SKM-1 (cell line): ENCODE measurements at regions not wholly inside any gene's neighbourhood (a gene's known extent, or its start where the extent isn't known, plus 50 kb on each side); places are given as distances from the start of the nearest gene placed in this dataset.

Experiments
- DNase-seq: peaks from one replicate; lab custom pipeline; 2025; ENCODE audit not compliant: unreplicated experiment; lab: John Stamatoyannopoulos, UW

DNA sequence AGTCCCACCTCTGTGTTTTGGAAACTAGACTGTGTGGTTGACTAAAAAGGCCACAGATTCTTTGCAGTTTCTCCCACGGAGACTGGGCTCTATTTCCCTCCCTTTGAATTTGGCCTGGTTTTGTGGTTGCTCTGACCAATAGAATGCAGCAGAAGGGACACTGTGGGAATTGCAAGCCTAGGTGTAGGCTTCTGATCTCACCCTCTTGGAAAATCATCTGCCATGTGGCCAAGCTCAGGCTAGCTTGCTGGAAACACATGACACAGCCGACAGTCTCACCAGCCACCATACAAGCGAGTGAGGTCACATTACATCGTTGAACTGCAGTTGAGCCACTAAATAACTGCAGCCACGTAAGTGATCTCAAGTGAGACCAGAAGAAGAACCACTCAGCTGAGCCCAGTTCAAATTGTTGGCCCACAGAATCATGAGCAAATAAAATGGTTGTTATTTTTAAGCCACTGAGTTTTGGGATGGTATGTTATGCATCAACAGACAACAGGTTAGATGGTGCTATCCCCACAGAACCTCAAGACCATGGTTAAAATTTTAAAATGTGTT is 319.1 kb upstream of the MEX3C start:
- no peak for DNase-seq

DNA sequence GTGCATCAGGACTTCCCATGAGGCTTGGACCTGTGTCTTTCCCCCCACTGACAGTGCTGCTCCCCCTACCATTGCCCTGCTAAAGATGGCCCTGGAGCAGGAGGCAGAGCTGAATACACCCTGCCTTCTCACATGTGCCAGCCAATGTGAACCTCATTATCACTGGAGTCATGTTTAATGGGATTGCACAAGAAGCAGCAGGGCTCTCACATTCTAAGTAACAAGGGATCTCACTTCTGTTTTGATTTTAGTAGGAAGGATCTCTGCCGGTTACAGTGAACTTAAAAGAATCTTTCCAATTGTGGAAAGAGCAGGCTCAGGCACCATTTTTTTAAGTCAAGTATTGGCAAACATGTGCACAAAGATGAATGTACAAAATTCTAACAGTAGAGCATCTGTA is 322.1 kb upstream of the MEX3C start:
- DNase-seq = no peak

DNA sequence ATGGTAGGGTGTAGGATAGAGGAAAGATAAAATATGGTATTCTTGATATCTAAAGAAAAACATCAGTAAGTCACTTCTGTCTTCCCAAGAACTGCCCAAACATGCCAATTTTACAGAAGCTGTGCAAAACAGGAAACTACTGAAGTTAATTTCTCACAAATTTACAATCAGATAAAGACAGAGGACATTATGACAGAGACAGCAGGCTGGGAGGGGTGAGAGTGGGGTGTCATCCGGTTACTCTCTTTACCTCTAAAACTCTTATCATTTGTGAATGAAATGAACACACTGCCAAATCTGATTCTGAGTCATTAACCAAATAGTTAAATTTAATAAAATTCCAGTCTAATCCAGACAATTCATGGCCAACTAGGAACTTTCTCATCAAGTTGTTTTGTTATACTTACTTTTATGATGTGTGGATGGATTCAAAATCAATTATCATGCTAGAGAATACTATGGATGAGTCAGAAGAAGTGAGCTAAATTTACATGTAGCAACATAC is 323.2 kb upstream of the MEX3C start:
- no peak for DNase-seq

DNA sequence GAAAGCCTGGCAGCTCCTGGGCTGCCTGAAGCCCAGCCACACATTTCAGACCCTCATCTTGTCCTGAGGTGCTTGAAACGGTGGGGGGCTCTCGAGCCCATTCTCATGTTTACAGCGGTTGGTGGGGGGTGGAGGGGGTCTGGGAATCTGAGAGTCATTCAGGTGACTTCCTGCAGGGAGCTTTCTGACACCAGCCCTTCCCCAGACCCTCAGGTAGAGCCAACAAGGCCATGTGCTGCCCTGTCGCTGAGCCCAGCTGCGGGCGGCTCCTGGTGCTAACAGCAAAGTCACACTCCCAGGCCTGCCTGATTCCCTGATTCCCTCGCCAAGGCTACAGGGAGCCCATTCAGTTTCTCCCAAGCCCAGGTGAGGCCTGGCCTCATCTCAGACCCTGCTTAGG is 324.9 kb upstream of the MEX3C start:
- no peak for DNase-seq

DNA sequence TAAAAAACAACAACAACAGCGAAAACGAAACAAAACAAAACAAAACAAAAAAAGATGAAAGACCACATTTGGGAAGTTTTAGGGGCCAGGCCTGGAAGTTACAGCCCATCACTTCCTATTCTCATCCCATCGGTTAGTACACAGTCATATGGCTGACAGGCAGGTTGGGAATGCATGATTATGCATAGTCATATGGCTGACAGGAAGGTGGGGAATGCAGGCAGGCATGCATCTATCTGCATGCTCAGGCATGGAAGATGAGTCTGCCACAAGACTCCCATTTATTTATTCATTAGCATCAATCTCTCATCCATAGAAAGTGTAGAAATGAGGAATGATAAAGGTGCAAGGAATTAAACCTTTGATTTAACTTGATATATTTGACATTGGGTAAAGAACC is 325.3 kb upstream of the MEX3C start:
- DNase-seq = no peak

DNA sequence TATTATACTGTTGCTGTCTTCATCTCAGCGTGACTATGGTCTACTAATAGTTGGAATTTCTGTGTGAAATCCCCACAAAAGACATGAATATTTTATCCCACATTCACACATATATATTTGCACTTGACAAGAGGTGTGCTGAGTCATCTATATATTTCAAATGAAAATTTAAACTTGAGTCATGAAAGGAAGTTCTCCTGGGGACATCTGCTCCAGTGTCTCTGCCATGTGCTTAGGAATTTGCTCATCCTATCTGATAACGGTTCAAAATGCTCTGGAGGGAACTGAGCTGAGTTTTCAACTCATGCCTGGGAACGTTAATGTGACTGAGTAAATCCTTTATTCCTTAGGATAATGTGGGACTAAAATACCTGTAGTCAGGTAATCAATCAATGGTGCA is 326.2 kb upstream of the MEX3C start:
- no peak for DNase-seq

DNA sequence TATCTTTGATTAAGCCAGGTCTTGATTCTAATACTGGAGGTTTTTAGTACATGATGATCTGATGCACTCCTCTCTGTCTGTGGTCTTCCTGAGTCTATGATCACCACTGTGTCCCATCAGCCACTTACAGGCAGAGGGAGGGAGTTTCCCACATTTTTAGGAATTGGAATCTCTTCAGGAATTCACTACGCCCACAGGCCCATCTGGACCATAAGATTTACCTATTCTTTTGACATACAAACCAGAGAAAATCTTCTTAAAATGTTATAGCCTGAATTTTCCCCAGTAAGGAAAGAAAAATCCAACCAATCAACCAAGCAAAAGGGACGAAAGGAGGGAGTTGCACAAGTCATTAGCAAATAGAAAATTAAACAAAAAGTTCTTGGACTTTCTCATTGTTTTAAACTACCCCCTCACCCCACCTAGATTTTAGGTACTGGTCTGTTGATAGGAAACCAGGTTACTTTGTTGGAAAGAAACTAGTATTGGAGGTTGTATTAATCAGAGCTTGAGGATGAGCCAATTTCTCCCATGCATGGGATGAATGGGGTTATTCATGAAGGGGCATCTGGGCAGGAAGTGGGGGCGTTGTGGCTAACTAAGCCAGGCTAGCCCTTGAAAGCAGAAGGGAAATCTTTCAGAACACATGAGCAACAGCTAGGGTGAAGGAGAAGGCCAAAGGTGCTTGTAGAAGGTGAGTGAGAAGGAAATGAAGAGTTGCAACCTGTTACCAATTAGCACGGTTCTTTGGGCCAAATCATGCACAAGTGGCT is 328.2 kb upstream of the MEX3C start:
- DNase-seq = no peak

DNA sequence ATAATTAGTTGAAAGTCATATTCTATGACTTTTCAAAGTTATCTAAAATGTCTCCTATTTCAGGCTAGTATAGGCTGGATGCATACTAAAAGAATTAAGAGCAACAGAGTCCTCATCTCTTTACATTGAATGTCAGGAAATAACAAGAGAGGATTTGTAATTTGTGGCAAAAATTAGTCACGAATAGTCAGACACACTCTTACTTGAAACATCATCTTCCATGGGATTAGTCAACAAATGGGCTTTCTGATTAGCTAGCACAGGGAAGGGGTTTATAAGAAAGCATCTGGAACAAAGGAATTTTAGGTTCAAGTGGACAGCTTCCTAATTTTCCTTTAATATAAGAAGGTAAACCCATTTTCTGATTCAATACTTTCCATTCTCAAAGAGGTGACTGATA is 330.3 kb upstream of the MEX3C start:
- no peak for DNase-seq

DNA sequence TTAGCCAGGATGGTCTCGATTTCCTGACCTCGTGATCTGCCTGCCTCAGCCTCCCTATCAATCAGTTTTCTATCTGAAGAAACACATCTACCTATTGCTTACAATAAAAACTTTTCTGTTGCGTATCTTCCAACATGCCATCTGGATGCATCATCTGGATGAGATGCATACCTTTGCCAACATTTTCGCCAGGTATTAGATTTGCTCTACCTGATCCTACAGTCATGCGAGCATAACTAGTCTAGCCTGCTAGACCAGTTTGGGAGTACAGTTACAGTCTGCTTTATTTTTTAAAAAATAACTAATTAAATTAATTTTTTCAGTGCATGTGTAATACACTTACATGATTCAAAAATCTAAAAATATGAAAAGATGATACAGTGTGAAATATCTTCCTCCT is 334.0 kb upstream of the MEX3C start:
- DNase-seq = no peak

DNA sequence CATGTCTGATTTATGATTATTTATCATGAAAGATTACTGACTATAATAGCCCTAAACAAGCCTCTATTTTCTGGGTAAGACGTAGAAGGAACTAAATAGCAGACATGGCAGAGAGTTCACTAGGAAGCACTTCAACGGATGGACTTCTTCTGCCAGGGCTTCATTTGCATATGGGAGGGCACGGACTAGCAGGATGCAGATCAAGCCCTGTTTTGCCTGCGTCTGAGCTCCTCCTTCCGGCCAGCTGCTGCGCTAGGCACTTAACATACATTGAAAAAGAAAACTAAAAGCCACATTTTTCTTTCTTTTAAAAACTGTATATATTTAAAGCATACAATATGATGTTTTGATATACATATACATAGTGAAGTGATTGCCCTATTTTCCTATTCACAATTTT is 340.0 kb upstream of the MEX3C start:
- no peak for DNase-seq

DNA sequence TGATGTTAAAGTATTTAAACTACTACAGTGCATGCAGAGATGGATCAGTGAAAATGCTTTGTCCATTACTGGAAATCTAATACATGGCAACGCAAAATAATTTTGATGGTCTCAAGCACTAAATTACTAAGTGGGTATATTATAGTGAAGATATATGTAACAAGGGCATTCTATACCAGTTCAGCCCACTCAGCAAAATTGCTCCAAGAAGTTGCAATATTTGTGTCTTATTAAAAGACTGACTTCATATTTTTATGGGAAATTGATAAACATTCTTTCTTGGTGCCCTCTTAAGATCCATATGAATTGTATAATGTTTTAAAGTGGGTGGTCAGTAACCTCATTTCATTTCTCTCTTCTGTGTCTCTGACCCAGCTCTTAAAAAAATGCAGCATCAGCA is 343.1 kb upstream of the MEX3C start:
- DNase-seq = no peak

DNA sequence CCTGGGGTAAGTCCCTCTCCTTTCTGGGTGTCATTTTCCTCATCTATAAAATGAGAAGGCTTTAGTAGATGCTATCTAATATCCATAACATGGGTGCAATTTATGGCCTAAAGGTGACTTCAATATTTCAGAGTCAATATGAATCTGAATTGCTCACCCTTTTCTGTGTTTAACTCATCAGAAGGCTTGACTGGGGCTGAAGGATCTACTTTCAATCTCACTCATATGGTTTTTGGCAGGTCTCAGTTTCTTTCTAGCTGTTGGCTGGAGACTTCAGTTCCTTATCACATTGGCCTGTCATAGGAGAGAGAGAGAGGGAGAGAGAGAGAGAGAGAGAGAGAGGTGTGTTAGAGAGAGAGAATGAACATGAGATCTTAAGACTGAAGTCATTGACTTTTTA is 343.7 kb upstream of the MEX3C start:
- DNase-seq = no peak

DNA sequence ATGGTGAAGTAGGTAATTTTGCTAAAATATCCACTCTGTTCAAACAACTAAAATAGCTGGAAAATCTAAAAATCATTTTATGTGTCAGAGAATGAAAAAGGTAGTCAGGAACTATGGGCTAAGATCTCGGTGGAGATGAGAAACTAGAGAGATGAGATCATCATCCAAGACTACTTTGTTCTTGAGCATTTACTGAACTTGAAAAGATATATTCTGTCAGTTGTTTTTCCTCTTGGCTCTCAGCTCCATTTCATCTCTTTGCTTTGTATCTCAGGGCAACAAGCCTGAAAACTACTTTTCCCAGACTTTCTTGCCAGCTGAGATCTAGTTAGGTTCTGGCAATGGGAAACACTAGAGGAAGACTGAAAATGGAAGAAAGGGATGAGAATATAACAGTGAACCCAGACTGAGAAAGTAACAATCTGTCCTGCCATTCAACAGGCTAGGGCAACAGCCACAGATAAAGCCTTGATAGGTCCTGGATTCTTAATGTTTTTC is 346.2 kb upstream of the MEX3C start:
- no peak for DNase-seq

DNA sequence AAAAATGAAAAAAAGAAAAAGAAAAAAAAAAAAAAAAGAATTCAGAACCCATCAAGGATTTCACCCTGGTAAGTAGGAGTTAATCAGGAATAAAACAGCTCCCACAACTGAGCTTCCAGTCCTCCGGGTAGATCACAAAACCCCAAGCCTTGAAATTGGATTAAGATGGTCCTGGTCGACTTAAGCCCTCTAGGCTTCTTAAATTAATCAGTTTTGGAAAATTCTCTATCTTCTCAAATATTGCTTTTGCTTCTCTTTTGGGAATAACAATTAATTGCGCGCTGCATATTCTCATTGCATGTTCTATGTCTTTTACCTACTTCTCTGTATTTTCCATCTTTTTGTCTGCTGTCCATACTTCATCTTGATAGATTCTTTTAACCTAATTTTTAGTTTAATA is 348.0 kb upstream of the MEX3C start:
- no peak for DNase-seq

DNA sequence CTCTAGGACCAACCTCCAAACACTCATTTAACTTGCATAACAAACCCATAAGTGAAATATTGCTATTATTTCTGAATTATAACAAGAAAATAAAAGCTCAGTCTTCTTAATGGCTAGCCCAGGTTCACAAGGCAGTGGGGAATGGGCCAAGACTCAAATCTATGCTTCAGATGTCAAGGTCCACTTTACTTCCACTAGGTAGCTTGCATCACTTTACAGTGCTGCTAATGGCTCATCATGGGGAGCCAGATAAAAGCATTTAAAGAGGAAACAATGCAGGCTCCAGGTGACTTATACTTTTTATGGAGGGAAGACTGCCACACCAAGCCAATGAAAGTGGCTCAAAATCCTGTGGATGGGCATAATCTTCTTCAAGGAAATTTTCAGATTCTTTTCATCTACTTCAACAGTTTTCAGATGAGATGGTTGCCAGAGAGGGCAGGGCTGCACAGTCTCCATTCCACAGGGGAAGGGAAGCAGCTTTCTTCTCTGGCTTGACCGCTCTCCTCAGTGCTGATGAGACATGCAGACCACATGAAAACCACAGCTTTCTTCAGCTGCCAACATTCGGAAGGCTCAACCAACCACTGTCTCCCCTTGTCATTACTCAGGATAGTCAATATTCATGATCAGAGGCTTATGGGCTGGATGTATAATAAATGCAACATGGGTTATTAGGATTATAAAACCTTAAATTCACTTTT is 361.9 kb upstream of the MEX3C start:
- DNase-seq = no peak

DNA sequence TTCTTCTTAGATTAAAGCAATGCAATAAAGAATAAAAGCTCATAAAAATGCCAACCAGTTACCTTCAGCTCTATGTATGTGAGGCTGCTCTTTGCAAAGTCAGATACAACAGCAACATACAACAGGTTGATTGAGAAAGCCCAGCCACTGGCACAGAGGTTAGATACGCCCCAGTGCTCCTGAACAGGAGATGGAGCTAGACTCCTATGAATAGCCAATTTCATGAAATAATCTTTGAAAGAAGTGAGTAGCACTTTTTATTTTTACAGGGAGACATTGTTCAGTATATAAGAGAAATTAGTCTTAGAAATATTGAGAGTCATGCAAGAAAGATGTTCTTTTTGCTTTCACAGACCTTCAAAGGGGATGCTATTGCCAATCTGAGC is 362.4 kb upstream of the MEX3C start:
- no peak for DNase-seq

DNA sequence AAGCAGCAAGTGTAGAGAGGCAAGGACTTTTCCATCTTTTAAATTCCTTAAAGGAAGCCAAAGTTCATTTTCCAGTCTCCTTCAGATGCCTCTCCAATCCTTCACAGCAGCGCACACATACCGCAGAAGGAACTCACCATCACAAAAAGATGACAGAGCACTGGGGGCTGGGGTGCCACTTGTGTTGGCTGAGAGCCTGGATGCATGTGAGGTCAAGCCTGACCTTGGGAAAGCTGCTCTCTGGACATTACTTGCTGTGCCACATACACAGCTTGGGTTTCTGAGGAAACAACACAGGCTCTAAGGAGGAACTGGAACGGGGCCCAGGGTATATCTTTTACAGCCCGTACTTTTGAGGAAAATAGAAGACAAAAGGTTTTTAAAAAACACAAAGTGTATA is 364.3 kb upstream of the MEX3C start:
- no peak for DNase-seq

DNA sequence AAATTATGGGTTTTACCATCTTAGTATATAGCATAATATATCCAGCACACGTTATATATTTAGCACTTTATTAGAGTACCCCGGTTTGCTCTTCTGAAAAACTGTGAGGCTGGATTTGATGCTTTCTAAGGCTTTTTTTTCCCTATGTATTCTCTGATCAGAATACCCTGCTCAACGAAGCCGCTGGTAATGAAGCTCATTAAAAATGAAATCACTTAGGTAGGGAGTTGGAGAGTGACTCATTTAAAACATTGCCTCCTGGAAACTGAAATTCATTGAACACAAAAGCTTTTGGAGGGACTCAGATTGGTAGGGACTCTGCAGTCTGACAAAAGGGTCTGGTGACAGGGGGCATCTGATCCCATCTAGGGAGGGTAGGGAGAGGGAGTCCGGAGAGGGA is 365.4 kb upstream of the MEX3C start:
- no peak for DNase-seq

DNA sequence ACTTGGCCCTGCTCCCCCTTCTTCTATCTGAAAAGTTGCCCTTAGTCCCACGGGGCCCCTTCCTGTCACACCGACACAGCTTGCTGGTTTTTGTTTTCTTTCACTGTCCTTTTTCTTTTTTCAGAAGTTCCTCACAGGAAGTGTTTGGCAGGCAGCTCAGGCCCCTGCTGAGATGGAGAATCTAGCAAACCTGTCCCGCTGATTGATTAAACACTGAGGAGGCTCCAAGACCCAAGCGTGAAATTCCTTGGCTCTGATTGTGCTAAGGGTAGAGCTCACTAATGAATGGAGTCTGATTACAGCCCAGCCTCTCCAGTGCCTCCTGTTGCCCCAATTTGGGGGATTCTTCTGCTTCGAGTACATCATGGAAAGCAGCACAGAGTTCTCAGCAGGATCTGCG is 365.9 kb upstream of the MEX3C start:
- no peak for DNase-seq

DNA sequence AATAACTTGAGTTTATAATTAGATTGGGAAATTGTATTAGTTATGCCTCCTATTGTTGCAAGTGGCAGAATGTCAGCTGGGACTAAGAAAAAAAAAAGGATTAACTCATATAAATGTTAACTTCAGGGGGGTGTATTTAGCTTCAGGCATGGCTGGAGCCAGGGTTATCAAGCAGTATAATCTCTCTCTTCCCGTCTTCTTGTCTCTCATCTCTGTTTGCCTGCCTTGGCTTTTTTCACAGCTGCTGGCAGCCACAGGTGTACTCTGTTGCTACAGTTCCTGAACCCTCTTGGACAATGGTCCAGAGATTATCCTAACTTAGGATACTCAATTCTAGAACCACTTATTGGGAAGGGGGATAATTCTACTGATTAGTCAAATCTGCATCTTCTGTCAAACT is 370.7 kb upstream of the MEX3C start:
- DNase-seq = no peak

DNA sequence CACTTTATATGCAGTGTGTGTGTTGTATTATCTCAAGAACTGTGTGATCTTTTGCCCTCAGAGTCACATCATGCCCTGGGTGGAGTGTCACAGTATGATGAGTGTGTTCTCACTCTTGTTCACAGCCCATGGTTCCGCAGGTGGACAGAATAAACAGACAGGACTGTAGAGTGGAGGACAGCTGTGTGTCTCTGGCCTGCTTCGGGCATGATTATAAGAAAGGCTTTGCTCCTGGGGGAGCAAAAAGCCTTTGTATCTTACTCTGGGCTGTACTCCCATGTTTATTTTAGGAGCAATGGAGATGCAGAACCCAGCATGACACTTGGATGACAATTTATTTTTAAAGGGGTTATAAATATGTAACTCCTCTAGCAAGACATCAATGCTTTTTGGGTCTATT is 371.7 kb upstream of the MEX3C start:
- no peak for DNase-seq

DNA sequence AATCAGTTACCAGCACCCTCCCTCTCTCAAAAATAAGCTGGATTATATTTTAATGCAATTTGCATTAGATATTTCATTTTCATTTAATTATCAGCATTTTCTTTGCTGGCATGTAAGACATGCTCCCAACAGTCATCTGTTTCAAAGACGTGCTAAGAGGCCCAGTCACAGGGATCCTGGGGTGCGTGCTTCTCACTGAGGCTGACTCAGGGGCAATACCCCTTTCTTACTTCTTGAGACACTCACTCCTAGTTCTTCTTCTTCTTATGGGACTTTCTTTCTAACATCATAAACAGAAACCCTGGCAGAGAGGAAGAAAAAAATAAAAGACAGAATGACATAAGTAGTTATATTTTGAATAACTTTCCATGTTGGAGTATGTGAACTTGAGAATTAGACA is 372.1 kb upstream of the MEX3C start:
- DNase-seq = no peak
